ENCODE measurements at regions not wholly inside any gene's neighbourhood (a gene's known extent, or its start where the extent isn't known, plus 50 kb on each side); places are given as distances from the start of the nearest gene placed in this dataset.

DNA sequence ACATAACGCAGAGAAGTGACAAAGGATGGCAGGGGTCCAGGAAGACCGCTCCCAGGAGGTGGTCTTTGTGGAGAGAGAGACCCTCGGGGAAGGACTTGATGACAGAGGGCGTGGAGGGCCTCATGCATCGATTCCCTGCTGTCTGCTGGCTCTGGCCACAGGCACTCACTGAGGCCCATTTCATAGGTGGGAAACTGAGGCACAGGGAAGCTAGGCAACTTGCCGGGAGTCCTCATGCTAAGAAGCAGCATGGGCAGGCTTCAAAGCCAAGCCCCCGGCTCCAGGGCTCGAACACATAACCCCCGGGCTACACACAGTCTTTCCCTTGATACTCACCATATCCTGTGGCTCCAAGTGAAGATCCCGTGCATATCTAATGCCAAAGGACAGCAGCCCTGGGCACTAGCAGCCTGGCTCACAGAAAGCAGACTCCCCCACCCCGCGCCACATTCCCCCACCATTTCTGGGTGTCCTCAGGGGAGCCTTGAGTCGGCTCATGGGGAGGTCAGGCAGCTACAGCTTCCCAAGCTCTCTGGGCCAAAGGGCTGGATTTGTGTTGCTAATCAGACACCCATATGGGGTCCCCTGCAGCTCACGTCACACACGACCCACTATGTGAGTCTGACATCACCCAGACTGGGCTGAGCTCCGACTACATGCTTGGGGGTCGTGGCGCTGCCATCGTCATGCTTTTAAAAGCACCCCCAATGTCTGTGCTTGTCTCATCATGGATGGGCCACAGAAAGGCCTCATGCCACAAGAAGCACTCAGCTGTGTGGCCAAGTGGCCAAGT, 130.9 kb upstream of the PMEPA1 start:
- no peak overlapping the region for H2AFZ ChIP-seq (ENCODE audit: control insufficient read depth, low read length)
- peaks cover 52% of the 10 kb centered on the region for H3K27me3 ChIP-seq (ENCODE audit: control insufficient read depth, extremely low read depth, insufficient read depth, low read length)
- dilution Hi-C loops (cut with MboI; ENCODE audit: extremely low pct_ligation_motif_present, low sequenced_read_pairs), result no loop called here
- TF ChIP-seq, protein P1, sequence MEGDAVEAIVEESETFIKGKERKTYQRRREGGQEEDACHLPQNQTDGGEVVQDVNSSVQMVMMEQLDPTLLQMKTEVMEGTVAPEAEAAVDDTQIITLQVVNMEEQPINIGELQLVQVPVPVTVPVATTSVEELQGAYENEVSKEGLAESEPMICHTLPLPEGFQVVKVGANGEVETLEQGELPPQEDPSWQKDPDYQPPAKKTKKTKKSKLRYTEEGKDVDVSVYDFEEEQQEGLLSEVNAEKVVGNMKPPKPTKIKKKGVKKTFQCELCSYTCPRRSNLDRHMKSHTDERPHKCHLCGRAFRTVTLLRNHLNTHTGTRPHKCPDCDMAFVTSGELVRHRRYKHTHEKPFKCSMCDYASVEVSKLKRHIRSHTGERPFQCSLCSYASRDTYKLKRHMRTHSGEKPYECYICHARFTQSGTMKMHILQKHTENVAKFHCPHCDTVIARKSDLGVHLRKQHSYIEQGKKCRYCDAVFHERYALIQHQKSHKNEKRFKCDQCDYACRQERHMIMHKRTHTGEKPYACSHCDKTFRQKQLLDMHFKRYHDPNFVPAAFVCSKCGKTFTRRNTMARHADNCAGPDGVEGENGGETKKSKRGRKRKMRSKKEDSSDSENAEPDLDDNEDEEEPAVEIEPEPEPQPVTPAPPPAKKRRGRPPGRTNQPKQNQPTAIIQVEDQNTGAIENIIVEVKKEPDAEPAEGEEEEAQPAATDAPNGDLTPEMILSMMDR (optimal IDR thresholded peaks at IDR 0.05 in 1 of 3, IDR thresholded peaks at IDR 0.05 in 1 of 3, conservative IDR thresholded peaks at IDR 0.05 in 1 of 3; ENCODE audit: extremely low read depth in 1 of 3, insufficient read depth in 2 of 3, low read length in 3 of 3), result no peak
- TF ChIP-seq EZH2 (IDR thresholded peaks at IDR 0.05; ENCODE audit: low read length), result no peak
- H3K9me1 ChIP-seq (ENCODE audit: control insufficient read depth, extremely low read depth, insufficient read depth, low read length), result no peaks in the 10 kb centered on the region
- no peak overlapping the region for H3K9ac ChIP-seq (ENCODE audit: control insufficient read depth, extremely low read depth, insufficient read depth, low read length)
- H4K20me1 ChIP-seq (ENCODE audit: control insufficient read depth, extremely low read depth, insufficient read depth, low read length), result no peaks in the 10 kb centered on the region
- no peak overlapping the region for H3K4me2 ChIP-seq (ENCODE audit: control insufficient read depth, extremely low read depth, insufficient read depth, low read depth, low read length)
- FAIRE-seq, result no peak
- H3K4me3 ChIP-seq (ENCODE audit: control insufficient read depth in 2 of 3, extremely low read depth in 1 of 3, insufficient read depth in 2 of 3, low read depth in 1 of 3, low read length in 3 of 3), result no peak overlapping the region
- no peaks in the 10 kb centered on the region for H3K4me1 ChIP-seq (ENCODE audit: control insufficient read depth, extremely low read depth, insufficient read depth, low read length)
- no peak overlapping the region for H3K27ac ChIP-seq (ENCODE audit: control insufficient read depth, insufficient read depth, low read length)
- no peak for DNase-seq (ENCODE audit: low read depth, low spot score)
- no peaks in the 10 kb centered on the region for H3K36me3 ChIP-seq (ENCODE audit: control insufficient read depth in 2 of 2, extremely low read depth in 1 of 2, insufficient read depth in 2 of 2, low read length in 2 of 2)
- no peaks in the 10 kb centered on the region for H3K9me3 ChIP-seq (ENCODE audit: control insufficient read depth, low read depth, low read length)
- H3K79me2 ChIP-seq (ENCODE audit: control insufficient read depth, insufficient read depth, low read length), result no peaks in the 10 kb centered on the region

DNA sequence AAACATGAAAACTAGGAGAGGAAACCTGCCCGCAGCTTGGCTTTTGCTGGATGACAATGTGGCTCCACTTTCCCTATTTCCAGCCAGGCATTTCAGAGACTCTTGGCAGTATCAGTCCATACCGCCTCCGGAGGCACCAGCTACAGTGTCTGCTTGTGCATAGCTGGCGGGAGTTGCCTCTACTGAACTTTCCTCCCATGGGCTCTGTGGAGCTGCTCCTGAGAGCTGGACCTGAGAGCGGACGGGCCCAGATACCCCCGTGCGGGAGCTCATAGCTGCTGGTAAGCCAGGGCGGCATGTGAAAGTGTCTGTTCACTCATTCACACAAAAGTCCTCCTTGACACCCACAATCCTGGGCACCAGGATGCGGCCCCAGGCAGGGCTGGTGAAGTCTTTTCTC, 130.3 kb upstream of the PMEPA1 start:
- Histone ChIP-seq H3K27me3 (ENCODE audit: control insufficient read depth, extremely low read depth, insufficient read depth, low read length) (peaks cover 59% of the 10 kb centered on the region), H3K9me1 (ENCODE audit: control insufficient read depth, extremely low read depth, insufficient read depth, low read length) (no peaks in the 10 kb centered on the region), H2AFZ (ENCODE audit: control insufficient read depth, low read length) (no peak overlapping the region), H3K4me3 (ENCODE audit: control insufficient read depth in 2 of 3, extremely low read depth in 1 of 3, insufficient read depth in 2 of 3, low read depth in 1 of 3, low read length in 3 of 3) (no peak overlapping the region), H3K9me3 (ENCODE audit: control insufficient read depth, low read depth, low read length) (no peaks in the 10 kb centered on the region), H3K9ac (ENCODE audit: control insufficient read depth, extremely low read depth, insufficient read depth, low read length) (no peak overlapping the region), H3K4me2 (ENCODE audit: control insufficient read depth, extremely low read depth, insufficient read depth, low read depth, low read length) (no peak overlapping the region), H3K36me3 (ENCODE audit: control insufficient read depth in 2 of 2, extremely low read depth in 1 of 2, insufficient read depth in 2 of 2, low read length in 2 of 2) (no peaks in the 10 kb centered on the region), H3K27ac (ENCODE audit: control insufficient read depth, insufficient read depth, low read length) (no peak overlapping the region), H3K79me2 (ENCODE audit: control insufficient read depth, insufficient read depth, low read length) (no peaks in the 10 kb centered on the region), H4K20me1 (ENCODE audit: control insufficient read depth, extremely low read depth, insufficient read depth, low read length) (no peaks in the 10 kb centered on the region), H3K4me1 (ENCODE audit: control insufficient read depth, extremely low read depth, insufficient read depth, low read length) (no peaks in the 10 kb centered on the region)
- no peak for FAIRE-seq
- DNase-seq (ENCODE audit: low read depth, low spot score), result no peak
- dilution Hi-C loops (cut with MboI; ENCODE audit: extremely low pct_ligation_motif_present, low sequenced_read_pairs), result no loop called here
- TF ChIP-seq, protein P1 (optimal IDR thresholded peaks at IDR 0.05 in 1 of 3, IDR thresholded peaks at IDR 0.05 in 1 of 3, conservative IDR thresholded peaks at IDR 0.05 in 1 of 3; ENCODE audit: extremely low read depth in 1 of 3, insufficient read depth in 2 of 3, low read length in 3 of 3), result no peak
- TF ChIP-seq EZH2 (IDR thresholded peaks at IDR 0.05; ENCODE audit: low read length), result no peak
